Left lobe of liver (tissue), 2 donors: ENCODE measurements at regions not wholly inside any gene's neighbourhood (a gene's known extent, or its start where the extent isn't known, plus 50 kb on each side); places are given as distances from the start of the nearest gene placed in this dataset.
A peak's percentile ranks its signal among the peaks of the same experiment; 100 is the strongest.
"Not testable (repeated sequence)": the region's sequence is repeated elsewhere in the genome, so short reads cannot be mapped to it uniquely, and the experiment has no call there.

Experiments used
- ATAC-seq: fragments of 200-7000 bp; cut with Tn5 transposase; one replicate; pipeline ENCODE4 v1.9.1; 2020; ENCODE audit warnings: mild to moderate bottlenecking, moderate library complexity
- DNase-seq: peaks from one replicate; pipeline ENCODE4 v3.0.0-alpha.2; 2020; ENCODE audit warnings: low spot score
- donor health status: DM: no; HTN: no; CAD: no; lungs with moderate emphysema.
- donor health status: DM: no; HTN: yes; CAD: no.

DNA sequence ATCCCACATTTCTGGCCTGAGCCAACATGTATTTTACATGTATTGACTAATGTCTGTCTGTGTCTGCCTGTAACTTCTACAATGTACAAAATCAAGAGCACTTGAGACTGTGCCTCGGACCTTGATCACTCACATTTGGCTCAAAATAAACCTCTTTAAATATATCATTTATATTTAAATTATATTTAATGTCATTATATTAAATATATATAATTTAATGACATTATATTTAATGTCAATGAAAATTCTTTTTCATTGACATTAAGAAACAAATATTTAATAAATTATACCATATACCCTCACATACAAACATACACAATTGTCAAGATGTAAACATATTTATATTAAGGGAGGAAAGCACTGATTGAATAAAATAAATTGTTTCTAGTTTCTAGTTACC, 1099.8 kb upstream of the CDH18 start:
- ATAC-seq (no peak), DNase-seq (no peak)

- no peak for ATAC-seq
- no peak for DNase-seq
These were observed 1097.8 kb upstream of the CDH18 start for GRCh38 chr5:21085791-21086190.

DNA sequence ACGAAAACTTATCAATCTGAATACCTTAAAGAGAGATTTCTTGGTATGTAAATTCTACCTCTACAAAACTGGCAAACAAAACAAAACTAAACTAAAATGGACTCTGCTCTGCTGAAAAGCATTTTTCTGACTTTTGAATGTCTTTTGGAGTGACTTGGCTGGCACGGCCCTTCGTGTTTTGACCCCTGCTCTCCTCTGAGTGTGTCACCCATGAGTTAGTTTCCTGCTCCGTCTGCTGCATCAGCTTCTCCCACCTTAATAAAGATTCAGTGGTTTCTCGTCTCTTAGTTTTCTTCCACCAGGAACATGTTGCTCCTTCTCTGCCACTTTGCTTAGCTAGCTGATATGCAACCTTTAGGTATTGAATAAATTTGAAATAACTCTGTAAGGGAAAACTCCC, 1084.0 kb upstream of the CDH18 start:
- DNase-seq = no peak
- no peak for ATAC-seq

DNA sequence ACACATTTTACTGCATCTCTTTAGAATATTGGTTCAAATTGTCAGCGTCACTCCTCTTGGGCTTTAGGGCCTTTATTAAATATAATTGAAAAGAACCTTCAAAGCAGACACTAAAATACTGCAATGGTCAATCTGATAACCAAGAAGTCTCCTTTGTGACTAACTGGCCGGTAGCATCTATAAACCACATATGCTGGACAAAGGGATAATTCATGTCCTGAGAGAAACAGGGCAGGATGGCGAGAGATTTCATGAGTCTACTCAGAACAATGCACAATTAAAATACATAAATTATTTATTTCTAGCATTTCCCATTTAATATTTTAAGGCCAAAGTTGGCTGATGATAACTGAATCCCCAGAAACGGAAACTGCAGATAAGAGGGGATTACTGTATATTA, 1083.4 kb upstream of the CDH18 start:
- DNase-seq (no peak), ATAC-seq (no peak)

DNA sequence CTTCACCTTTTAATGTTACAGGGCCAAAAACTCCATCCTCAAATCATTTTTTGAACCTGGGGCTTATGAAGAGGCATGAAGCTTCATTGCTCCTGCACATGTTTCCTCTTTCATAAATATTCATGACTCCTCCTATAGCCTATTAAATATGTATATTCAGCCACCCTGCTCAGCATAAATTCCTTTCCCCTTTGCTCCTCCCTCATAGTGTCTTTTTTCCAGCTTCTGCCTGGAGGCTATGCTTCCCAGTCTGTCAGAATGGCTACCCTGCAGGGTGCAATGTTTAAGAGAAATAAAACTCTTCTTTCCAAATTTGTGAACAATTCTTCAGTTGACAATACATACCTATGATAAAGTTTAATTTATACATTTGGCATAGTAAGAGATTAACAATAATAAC, 1082.9 kb upstream of the CDH18 start:
- no peak for DNase-seq
- no peak for ATAC-seq

GRCh38 chr5:21067724-21068123, 1079.7 kb upstream of the CDH18 start:
- ATAC-seq = no peak

GRCh38 chr5:21063146-21063545, 1075.1 kb upstream of the CDH18 start:
- ATAC-seq = no peak

More at GRCh38 chr5:21067724-21068123, 1079.7 kb upstream of the CDH18 start:
- no peak for DNase-seq

DNA sequence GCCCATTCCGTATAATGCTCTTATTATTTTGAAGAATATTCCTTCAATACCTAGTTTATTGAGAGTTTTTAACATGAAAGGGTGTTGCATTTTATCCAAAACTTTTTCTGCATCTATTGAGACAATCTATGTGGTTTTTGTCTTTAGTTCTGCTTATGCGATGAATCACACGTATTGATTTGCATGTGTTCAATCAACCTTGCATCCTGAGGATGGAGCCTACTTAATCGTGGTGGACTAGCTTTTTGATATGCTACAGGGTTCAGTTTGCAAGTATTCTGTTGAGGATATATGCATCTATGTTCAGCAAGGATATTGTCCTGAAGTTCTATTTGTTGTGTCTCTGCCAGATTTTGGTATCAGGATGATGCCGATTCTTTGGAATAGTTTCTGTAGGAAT, 1070.3 kb upstream of the CDH18 start:
- no peak for ATAC-seq

More at GRCh38 chr5:21063146-21063545, 1075.1 kb upstream of the CDH18 start:
- no peak for DNase-seq

DNA sequence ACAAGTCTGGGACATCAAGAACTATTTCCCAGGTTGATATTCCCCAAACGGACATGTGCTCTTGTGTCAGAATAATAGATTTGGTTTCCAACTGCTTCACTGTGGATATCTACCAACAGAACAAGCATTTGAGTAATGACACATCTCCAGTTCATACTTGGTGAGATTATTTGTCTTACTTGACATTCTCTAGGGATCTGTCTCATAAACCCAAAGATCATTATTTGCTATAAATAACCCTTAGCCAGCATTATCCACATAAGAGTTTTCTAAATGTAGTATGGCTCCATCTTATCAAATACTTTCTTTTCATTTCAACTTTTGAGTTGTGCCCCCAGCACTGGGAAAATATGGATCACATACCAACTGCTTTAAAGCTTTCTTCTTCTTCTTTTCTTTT, 1063.9 kb upstream of the CDH18 start:
- DNase-seq = no peak
- no peak for ATAC-seq

More for the DNA sequence above, 1070.3 kb upstream of the CDH18 start:
- DNase-seq = no peak

GRCh38 chr5:21049901-21050300, 1061.9 kb upstream of the CDH18 start:
- DNase-seq (no peak), ATAC-seq (no peak)

- ATAC-seq = no peak
- DNase-seq = no peak
These were observed 1043.0 kb upstream of the CDH18 start for GRCh38 chr5:21030981-21031380.

DNA sequence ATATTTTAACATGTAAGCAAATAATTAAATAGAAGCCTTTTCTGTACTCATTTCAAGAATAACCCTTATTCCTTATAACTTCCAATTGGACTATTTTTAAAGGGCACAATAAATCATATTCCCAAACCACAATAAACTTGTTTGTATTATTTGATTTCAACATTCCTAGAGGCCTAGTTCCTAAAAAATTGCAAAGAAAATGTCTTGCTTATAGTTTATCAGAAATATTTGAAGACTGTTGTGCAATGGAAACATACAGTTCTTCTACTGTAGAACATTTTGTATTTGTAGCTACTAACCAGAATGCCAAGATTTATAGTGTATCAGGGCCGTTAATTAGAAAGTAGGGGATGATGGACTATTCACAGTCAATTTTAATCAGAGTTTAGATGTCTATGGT, 1037.0 kb upstream of the CDH18 start:
- no peak for ATAC-seq
- DNase-seq = no peak

GRCh38 chr5:21013237-21013636, 1025.2 kb upstream of the CDH18 start:
- no peak for ATAC-seq

GRCh38 chr5:21007781-21008180, 1019.8 kb upstream of the CDH18 start:
- ATAC-seq = no peak

More at GRCh38 chr5:21013237-21013636, 1025.2 kb upstream of the CDH18 start:
- no peak for DNase-seq

DNA sequence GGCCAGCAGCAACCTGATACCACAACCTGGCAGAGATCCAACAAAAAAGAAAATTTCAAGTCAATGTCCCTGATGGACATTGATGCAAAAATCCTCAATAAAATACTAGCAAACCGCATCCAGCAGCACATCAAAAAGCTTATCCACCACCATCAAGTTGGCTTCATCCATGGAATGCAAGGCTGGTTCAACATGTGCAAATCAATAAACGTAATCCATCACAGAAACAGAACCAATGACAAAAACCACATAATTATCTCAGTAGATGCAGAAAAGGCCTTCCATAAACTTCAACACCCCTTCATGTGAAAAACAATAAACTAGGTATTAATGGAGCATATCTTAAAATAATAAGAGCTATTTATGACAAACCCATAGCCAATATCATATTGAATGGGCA, 1000.9 kb upstream of the CDH18 start:
- ATAC-seq = not testable (repeated sequence)

More at GRCh38 chr5:21007781-21008180, 1019.8 kb upstream of the CDH18 start:
- no peak for DNase-seq

DNA sequence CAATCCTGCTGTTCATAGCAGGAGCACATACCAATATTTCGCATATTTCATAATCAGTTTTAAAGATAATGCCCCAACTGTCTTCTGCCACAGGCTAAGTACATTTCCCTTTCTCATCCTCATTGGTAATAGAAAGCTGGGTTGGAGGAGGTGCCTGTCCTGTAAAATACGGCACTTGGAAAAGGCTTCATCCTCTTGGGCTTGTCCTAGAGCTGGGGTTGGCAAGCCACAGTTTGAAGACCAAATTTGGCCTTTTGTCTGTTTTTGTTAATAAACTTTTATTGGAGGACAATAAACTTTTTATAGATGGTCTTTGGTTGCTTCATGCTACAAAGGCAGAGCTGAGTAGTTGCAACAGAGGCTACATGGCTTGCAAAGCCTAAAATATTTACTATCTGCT, 997.8 kb upstream of the CDH18 start:
- no peak for DNase-seq
- no peak for ATAC-seq

More for the DNA sequence above, 1000.9 kb upstream of the CDH18 start:
- not testable (repeated sequence) for DNase-seq

- ATAC-seq = no peak
These were observed 986.4 kb upstream of the CDH18 start for GRCh38 chr5:20974426-20974825.

DNA sequence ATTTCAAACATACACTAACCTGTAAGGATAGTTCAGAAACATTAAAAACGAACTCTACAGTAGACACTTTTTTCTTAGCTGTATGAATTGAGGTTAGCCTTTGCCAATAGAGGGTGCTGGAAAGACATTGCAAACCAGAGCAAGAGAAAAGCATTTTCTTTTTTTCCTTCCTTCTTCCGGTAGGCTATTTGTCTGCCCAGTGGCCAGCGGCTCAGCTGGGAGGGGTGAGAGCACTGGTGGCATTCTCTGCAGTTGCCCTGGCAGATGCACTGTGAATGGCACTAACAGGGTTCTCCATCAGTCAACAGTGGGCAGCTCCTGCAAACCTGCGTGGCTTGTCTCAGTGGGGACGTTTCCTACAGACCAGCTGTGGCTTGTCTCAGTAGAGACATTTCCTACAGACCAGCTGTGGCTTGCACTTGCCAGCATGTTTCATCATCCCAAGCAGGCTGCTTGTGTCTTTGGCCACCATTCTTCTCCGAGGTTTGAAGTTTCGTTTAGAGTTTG, 984.5 kb upstream of the CDH18 start:
- ATAC-seq = peak; percentile 57
- DNase-seq = no peak

More at GRCh38 chr5:20974426-20974825, 986.4 kb upstream of the CDH18 start:
- no peak for DNase-seq

DNA sequence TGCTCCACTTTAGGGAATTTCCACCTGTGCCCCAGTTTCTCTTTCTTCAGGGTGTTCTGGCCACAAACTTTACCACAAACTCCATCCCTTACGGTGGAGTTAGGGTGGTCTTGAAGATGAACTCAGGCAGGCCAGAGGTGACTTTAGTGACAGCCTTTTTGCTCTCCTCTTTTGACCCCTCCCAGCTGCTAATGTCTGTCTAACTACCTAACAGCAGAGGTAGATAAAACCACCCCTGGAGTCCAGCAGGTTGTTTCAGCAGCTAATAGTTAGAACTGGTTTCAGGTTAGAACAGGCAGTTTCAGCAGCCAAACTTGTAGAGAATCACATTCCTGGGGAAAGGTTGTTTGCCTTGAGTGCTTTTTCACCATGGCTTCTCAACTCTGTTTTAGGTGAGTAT, 971.3 kb upstream of the CDH18 start:
- no peak for DNase-seq
- ATAC-seq = no peak

DNA sequence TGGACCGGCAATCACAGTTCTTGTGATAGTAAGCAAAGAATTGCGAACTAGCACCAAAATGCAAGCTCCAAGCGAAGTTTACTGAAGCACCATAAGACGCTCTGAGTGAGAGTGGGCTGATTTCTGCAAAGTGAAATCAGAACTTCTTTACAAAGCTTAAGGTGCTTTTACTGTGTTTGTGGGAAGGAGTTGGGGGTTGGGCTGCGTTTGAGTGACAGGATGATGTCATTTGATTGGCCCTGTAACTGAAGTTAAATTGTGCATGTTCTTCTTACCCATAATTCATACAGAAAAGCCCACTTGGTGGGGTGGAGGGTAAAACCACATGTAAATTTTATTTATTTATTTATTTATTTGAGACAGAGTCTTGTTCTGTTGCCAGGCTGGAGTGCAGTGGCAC, 970.6 kb upstream of the CDH18 start:
- DNase-seq (no peak), ATAC-seq (no peak)

GRCh38 chr5:20956134-20956533, 968.1 kb upstream of the CDH18 start:
- ATAC-seq = no peak
- DNase-seq = no peak

DNA sequence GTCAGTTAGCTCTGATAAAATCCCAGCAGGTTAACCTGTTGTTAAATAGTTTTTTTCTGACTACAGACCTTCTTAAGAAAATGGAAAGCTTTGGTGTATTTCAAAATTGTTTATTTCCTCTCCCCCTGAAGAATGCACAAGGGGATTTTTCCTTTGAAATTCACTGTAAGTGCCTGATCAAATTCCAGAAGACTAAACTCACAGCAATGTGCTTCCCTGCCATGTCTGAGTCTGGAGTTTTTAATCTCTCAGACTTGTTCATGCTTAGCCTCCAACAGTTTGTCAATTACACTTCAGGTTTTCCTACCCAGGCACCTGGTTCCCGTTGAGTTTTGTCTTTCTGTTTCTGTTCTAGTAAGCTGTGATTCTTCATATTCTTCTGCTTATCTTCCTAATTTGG, 961.6 kb upstream of the CDH18 start:
- ATAC-seq (no peak), DNase-seq (no peak)

DNA sequence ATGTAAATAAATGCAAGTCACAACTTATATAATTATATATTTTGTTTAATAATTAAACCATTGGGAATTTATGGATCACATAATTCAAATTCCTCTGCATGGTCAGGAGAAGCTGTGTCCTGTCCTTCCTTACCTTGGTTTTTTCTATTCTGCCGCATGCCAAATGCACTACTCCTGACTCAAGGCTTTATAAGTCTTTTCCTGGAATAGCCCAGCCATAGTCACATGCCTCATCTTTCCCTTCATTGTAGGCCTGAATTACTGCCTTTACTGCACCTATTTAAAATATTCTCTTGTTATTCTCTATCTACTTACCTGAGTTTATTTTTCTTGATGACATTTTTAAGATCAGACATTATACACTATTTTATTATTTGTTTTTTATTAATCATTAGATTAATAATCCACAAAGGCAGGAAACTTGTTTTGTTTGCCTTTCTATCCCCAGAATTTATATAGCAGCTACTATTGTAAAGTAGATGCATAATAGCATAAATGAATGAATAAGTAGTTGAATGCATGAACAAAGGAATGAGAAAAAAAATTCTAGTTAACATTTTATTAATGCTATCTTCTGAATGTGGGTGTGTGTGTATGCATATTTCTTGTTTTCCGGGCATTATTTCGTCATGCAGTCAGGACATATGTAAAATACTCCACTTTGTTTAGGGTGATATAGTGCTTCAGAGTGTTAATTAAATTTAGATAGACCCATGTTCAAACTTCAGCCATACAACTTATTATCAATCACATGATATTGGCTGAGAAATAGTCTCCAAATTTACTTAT, 955.4 kb upstream of the CDH18 start:
- ATAC-seq, DNase-seq: not testable (repeated sequence)
